AG08395 (cell line): ENCODE measurements at regions not wholly inside any gene's neighbourhood (a gene's known extent, or its start where the extent isn't known, plus 50 kb on each side); places are given as distances from the start of the nearest gene placed in this dataset.

Experiments
- DNase-seq: peaks from one replicate; pipeline ENCODE4 v3.0.0; 2012; ENCODE audit warnings: mixed read lengths, low spot score

- DNase-seq, result no peak
Observed at GRCh38 chr18:60980422-60981005, 352.7 kb upstream of the CDH20 start.

DNA sequence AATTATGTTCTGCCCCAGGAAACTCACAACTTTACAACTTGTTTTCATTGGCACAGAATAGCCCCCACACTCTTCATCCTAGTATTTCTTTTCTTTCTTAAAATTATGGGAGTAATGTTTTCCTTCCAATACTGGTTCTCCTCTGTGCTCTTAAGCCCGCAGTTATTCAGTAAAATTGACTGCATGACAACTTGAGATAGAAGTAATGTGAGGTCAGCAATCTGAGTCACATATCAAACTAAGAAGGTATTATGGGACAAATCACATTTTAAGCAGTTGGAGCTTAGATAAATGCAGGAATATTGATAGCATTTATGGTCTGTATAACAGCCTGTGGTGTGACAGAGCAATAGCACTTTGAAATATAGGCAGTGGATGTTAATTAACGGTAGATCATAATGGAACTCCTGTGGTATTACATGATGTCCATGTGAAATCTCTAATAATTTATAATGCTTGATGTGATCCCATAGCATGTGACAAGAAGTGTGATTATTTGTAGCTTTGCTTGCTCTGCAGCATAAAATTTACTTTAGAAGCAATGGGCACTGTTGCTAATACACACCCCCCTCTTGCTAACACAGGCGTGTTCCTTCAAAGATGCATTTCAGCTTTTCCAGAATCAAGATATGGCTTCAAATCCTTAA lies 351.4 kb upstream of the CDH20 start:
- DNase-seq, result no peak

DNA sequence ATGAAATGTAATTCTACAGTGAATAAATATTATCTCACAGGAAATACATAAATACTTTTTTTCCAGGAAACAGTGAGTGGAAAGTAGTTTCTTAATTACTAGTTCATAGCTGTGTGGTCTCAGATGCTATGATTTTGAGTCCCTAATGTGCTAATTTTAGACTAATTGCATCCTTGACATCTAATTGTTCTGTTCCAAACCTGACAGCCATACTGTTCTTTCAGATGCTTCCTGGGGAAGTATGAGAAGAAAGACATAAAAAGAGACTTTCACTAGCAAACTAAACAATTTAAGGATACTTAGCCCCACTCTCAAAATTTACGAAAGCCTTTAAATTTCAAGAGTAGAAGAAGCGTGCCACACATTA lies 350.9 kb upstream of the CDH20 start:
- DNase-seq, result no peak

- DNase-seq, result no peak
Observed at GRCh38 chr18:60982928-60983327, 350.3 kb upstream of the CDH20 start.

DNA sequence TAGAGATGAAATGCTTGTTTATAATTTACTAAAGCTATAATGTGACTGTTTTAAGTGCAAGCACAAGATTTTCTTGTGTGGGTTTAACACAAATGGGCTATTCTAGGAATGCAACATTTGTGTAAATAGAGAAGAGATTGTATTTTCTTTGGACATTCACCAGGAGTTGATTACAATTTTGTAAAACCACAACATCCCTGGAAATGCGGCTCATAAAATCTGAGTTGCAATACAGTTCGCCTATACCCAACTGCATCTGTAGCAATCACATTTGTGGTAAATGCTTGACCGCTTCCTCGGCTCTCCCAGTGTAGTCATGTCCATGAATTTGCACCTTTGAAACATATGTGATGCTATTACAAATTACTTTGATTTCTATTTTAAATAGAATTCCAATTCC lies 348.7 kb upstream of the CDH20 start:
- no peak for DNase-seq

DNA sequence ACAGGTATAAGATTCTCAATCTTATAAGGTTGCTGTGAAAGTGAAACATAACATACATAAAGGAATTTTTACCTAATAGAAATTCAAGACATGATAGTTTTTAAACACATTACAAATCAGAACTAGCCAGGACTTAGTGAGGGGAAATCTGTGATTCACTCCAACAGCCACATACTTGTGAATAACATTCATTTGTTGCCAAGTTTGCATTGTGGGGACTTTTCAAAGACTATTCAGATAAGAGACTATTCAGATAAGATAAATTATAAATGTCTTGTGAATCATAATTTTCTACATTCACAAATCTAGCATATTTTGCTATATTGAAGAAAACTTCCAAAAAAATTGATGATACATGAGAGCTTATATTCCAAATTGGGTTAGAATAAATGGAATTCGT lies 345.3 kb upstream of the CDH20 start:
- no peak for DNase-seq

GRCh38 chr18:60996326-60996725 lies 336.9 kb upstream of the CDH20 start:
- no peak for DNase-seq

- DNase-seq, result no peak
Observed at GRCh38 chr18:60996822-60997221, 336.4 kb upstream of the CDH20 start.

- DNase-seq, result no peak
Observed at GRCh38 chr18:61001138-61001537, 332.1 kb upstream of the CDH20 start.

DNA sequence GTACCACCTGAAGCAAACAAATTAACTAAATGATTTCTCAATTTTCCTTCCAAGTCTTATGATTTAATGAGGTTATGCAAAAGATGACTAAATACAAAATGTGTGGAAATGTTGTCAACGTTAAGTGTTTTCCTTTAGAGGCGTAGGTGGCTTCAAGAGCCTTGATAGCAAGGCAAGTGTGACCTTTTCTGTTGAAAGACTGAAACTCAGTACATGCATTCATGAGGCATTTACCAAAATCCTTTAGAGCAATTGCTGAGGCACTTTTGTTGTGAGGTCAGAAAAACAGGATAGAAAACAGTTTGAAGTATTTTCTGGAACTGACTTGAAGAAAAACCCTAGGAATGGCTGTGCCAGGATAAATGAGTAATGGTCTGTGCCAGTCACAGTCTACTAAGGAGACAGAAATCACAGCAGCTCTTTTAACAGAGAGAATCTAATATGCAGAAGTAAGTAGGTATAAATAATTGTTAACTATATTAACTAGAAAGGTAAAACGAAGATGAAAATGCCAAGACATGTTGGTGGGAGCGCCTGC lies 326.5 kb upstream of the CDH20 start:
- no peak for DNase-seq

DNA sequence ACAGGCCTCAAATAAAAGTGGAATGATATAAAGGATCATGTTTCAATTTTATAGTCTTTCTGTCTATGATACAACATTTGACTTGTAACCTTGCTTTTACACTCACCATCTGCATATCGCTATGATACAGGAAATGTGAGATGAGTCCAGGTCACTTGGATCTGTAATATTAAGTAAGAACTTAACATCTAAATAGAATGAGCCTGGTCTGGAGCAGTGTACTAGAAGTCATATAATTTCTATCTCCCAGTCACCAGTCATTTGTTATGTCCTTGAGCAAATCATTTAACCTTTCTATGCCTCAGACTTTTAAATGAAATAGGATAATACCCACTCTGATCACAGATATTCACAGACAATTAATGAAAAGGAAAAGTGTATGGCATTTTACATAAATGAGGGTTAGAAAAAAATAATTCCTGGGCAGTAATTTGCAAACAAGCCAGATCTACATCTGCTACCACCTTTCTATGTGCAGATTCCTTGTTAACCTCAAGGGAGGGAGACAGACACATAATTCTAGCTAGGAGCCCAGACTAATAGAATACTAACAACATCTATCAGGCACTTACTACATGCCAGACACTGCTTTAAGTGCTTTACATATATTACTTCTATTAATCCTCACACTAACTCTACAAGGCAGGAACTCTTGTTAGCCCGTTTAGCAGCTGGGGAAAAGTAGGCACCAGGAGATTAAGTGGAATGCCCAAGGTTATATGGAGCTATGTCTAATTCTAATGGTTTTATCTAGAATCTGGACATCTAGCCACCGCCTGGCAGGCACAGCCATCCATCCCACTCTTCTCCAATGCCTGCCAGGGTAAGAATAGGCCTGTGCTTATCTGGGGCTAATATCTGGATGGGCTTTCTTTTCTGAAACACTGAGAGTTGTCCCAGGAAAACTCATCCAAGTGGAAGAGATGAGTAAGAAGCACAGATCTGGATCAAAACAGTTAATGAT lies 313.6 kb upstream of the CDH20 start:
- no peak for DNase-seq

DNA sequence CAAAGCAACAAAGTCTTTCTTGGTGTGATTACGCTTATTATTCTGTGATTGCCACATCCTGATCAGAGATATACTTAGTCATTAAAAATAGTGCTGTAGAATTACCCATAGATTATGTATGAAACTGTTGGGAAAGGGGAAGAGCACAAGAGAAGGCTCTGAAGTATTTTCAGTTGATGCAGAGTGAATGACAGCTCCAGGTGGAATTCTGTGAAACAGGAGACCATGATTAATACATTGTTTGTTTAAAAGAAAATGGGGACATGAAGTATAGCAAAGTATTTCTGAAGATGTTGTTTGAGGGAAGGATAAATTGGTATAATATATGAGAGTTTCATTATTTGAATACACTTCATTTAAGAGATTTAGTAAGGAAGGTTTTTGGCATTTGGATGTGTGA lies 307.6 kb upstream of the CDH20 start:
- no peak for DNase-seq

GRCh38 chr18:61031626-61032025 lies 301.6 kb upstream of the CDH20 start:
- DNase-seq, result no peak

- DNase-seq, result no peak
Observed at GRCh38 chr18:61034580-61034979, 298.6 kb upstream of the CDH20 start.

DNA sequence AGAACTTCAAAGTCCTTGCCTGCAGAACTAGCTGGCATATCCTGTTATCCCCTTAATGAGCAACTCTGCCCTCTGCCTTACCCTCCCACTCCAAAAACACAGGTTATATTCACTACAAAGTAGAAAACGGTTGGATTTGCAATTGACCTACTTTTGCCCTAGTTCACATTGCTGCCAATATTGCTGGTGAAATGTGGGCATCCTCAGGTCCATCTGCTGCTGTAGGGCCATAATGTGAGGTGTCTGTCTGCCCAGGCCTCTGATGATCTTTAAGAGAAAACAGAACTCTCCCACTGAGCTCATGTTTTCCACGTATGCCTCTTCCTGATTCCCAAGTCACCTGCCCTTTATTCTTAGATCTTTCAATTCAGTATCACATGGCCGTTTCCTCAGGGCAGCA lies 294.0 kb upstream of the CDH20 start:
- DNase-seq, result no peak

GRCh38 chr18:61047794-61048193 lies 285.4 kb upstream of the CDH20 start:
- DNase-seq, result no peak

DNA sequence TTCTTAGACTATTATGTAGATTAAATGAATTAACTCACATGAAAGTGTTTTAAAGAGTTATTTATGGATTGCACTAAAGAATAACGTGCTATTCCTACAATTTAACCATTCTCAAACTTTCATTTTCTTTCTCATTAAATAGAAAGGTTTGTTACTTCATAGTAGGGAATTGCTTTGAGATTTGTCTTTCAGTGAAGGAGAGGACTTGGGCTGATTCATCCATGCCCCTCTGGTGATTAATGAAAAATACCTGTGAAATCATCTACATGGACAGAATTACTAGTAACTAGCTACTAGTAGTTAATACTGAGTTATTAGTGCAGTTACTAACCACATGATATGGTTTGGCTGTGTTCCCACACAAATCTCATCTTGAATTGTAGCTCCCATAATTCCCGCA lies 275.8 kb upstream of the CDH20 start:
- no peak for DNase-seq

GRCh38 chr18:61062258-61062657 lies 271.0 kb upstream of the CDH20 start:
- no peak for DNase-seq

- no peak for DNase-seq
Observed at GRCh38 chr18:61064911-61065310, 268.3 kb upstream of the CDH20 start.

GRCh38 chr18:61076986-61077385 lies 256.2 kb upstream of the CDH20 start:
- DNase-seq, result no peak

- no peak for DNase-seq
Observed at GRCh38 chr18:61079714-61080113, 253.5 kb upstream of the CDH20 start.

- DNase-seq, result no peak
Observed at GRCh38 chr18:61080954-61081528, 252.2 kb upstream of the CDH20 start.
